ENCODE measurements at regions not wholly inside any gene's neighbourhood (a gene's known extent, or its start where the extent isn't known, plus 50 kb on each side); places are given as distances from the start of the nearest gene placed in this dataset.

DNA sequence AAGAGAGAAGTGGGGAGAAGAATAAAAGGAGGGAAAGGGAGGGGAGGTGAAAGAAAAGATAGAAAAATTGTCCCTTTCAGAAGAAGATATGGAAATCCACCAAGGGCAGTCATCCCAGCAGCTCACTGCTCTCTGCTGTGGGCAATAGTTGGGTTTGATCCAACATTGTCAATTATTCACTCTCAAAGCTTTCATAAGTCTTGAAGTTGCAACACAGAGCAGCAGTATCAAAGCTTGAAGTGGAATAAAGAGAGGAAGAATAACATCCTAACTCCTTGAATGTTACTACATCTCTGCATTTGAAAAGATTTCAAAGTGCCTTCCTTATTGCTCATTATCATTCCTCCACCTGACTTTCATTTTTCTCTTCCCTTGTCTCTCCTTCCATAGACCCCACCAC lies 62.3 kb upstream of the HHIP start:
- BruUV-seq (replicated peaks), result no TSS peak
- Histone ChIP-seq H3K4me3 (no peak overlapping the region), H3K27ac (no peak overlapping the region), H3K9me2 (ENCODE audit: insufficient read depth) (no peaks in the 10 kb centered on the region), H3F3A (ENCODE audit: insufficient read depth, low read depth) (no peaks in the 10 kb centered on the region), H3K9me3 (ENCODE audit: insufficient read depth, low read depth) (no peaks in the 10 kb centered on the region), H3K79me2 (ENCODE audit: low read depth) (no peaks in the 10 kb centered on the region), H3K4me2 (no peak overlapping the region), H3K4me1 (replicated peaks; ENCODE audit: insufficient read depth) (no peaks in the 10 kb centered on the region), H3K27me3 (ENCODE audit: insufficient read depth, low read depth) (no peaks in the 10 kb centered on the region), H3K36me3 (ENCODE audit: low read depth) (no peaks in the 10 kb centered on the region), H4K20me1 (ENCODE audit: insufficient read depth) (no peaks in the 10 kb centered on the region), H2AFZ (no peak overlapping the region)
- intact Hi-C loops (cut with micrococcal nuclease; ENCODE audit: unreplicated experiment), result loop anchor here (5.0 kb wide), 2 partner anchors 149 to 246 kb away; no protein-coding TSS in a partner anchor
- CTCF ChIA-PET, result interaction anchor here (0.6 kb wide), 1 partner anchor 478 kb away, joined by 4 read pairs; no protein-coding TSS in a partner anchor
- DNase-seq, result no peak
- POLR2A ChIA-PET (ENCODE audit: unreplicated experiment), result interaction anchor here (0.6 kb wide), 1 partner anchor 409 kb away, joined by 7 read pairs; no protein-coding TSS in a partner anchor
- TF ChIP-seq EZH2 (IDR thresholded peaks at IDR 0.05; ENCODE audit: low read depth), result no peak
- TF ChIP-seq, protein P1, sequence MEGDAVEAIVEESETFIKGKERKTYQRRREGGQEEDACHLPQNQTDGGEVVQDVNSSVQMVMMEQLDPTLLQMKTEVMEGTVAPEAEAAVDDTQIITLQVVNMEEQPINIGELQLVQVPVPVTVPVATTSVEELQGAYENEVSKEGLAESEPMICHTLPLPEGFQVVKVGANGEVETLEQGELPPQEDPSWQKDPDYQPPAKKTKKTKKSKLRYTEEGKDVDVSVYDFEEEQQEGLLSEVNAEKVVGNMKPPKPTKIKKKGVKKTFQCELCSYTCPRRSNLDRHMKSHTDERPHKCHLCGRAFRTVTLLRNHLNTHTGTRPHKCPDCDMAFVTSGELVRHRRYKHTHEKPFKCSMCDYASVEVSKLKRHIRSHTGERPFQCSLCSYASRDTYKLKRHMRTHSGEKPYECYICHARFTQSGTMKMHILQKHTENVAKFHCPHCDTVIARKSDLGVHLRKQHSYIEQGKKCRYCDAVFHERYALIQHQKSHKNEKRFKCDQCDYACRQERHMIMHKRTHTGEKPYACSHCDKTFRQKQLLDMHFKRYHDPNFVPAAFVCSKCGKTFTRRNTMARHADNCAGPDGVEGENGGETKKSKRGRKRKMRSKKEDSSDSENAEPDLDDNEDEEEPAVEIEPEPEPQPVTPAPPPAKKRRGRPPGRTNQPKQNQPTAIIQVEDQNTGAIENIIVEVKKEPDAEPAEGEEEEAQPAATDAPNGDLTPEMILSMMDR (conservative IDR thresholded peaks at IDR 0.05), result no peak

DNA sequence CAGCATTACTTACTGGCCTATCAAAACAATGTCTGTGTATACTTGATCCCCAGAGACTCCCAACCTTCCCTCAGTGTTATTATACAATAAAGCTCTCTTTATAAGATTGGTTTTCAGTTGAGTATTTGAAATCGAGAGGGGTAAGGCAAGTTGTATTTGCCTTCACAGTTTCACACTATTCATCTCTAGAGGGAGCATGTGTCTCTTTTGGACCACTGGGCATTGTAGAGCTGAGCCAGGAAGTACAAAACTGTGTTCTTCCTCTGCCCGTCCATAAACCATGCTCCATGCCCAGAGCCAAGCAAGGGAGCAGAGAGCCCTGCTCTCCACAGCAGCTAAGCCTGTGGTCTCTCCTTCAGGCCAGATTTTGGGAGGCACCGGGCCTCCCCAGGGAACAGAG lies 61.5 kb upstream of the HHIP start:
- intact Hi-C loops (cut with micrococcal nuclease; ENCODE audit: unreplicated experiment), result loop anchor here (5.0 kb wide), 2 partner anchors 148 to 247 kb away; no protein-coding TSS in a partner anchor
- Histone ChIP-seq H3K9me3 (ENCODE audit: insufficient read depth, low read depth) (no peaks in the 10 kb centered on the region), H3K9me2 (ENCODE audit: insufficient read depth) (no peaks in the 10 kb centered on the region), H2AFZ (no peak overlapping the region), H3K36me3 (ENCODE audit: low read depth) (no peaks in the 10 kb centered on the region), H3K4me1 (replicated peaks; ENCODE audit: insufficient read depth) (no peaks in the 10 kb centered on the region), H3K79me2 (ENCODE audit: low read depth) (no peaks in the 10 kb centered on the region), H3K4me2 (no peak overlapping the region), H3K4me3 (no peak overlapping the region), H4K20me1 (ENCODE audit: insufficient read depth) (no peaks in the 10 kb centered on the region), H3K27me3 (ENCODE audit: insufficient read depth, low read depth) (no peaks in the 10 kb centered on the region), H3F3A (ENCODE audit: insufficient read depth, low read depth) (no peaks in the 10 kb centered on the region), H3K27ac (no peak overlapping the region)
- ChIA-PET CTCF (no interaction called here), POLR2A (ENCODE audit: unreplicated experiment) (interaction anchor here (0.6 kb wide), 2 partner anchors 66 to 409 kb away, joined by 6 to 7 read pairs; no protein-coding TSS in a partner anchor)
- BruUV-seq (replicated peaks), result no TSS peak
- DNase-seq, result no peak
- TF ChIP-seq, protein P1 (conservative IDR thresholded peaks at IDR 0.05), result no peak
- TF ChIP-seq EZH2 (IDR thresholded peaks at IDR 0.05; ENCODE audit: low read depth), result no peak

DNA sequence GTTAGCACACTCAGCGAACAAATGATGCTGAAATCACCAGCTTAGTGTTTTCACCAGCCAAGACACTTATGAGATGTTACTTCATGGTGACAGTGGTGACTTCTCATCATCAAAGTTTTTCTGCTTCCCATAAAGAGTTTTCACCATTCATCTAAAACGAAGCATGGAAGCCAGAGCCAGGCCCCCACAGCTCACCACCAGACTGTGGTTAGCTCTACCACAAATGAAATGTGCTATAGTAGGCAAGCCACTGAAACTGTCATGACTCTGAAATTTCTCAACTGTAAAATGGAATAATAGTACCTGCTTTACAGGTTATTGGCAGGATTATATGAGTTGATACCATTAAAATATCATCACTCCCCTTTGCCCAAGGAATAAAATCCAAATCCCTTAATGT lies 56.4 kb upstream of the HHIP start:
- H3K79me2 ChIP-seq (ENCODE audit: low read depth), result no peaks in the 10 kb centered on the region
- TF ChIP-seq, protein P1 (conservative IDR thresholded peaks at IDR 0.05), result no peak
- no peak for TF ChIP-seq EZH2 (IDR thresholded peaks at IDR 0.05; ENCODE audit: low read depth)
- no peak for DNase-seq
- H3K27me3 ChIP-seq (ENCODE audit: insufficient read depth, low read depth), result no peaks in the 10 kb centered on the region
- H3K4me1 ChIP-seq (replicated peaks; ENCODE audit: insufficient read depth), result no peaks in the 10 kb centered on the region
- H3K4me2 ChIP-seq, result no peak overlapping the region
- BruUV-seq (replicated peaks), result no TSS peak
- no peak overlapping the region for H3K4me3 ChIP-seq
- no peaks in the 10 kb centered on the region for H3F3A ChIP-seq (ENCODE audit: insufficient read depth, low read depth)
- ChIA-PET POLR2A (ENCODE audit: unreplicated experiment) (no interaction called here), CTCF (no interaction called here)
- no peak overlapping the region for H2AFZ ChIP-seq
- H3K9me2 ChIP-seq (ENCODE audit: insufficient read depth), result no peaks in the 10 kb centered on the region
- intact Hi-C loops (cut with micrococcal nuclease; ENCODE audit: unreplicated experiment), result no loop called here
- no peak overlapping the region for H3K27ac ChIP-seq
- H3K9me3 ChIP-seq (ENCODE audit: insufficient read depth, low read depth), result no peaks in the 10 kb centered on the region
- no peaks in the 10 kb centered on the region for H4K20me1 ChIP-seq (ENCODE audit: insufficient read depth)
- no peaks in the 10 kb centered on the region for H3K36me3 ChIP-seq (ENCODE audit: low read depth)
